ENCODE measurements at regions not wholly inside any gene's neighbourhood (a gene's known extent, or its start where the extent isn't known, plus 50 kb on each side); places are given as distances from the start of the nearest gene placed in this dataset.

- TF ChIP-seq GATA3 (IDR thresholded peaks at IDR 0.05; ENCODE audit: low read depth, low read length) (no peak), GATA2 (IDR thresholded peaks at IDR 0.05; ENCODE audit: low read depth, low read length) (no peak)
Measured at GRCh38 chr5:34516686-34517085, 139.4 kb upstream of the RAI14 start.

GRCh38 chr5:34517249-34517648 is 138.9 kb upstream of the RAI14 start:
- TF ChIP-seq GATA2 (IDR thresholded peaks at IDR 0.05; ENCODE audit: low read depth, low read length), result no peak
- TF ChIP-seq GATA3 (IDR thresholded peaks at IDR 0.05; ENCODE audit: low read depth, low read length), result no peak

DNA sequence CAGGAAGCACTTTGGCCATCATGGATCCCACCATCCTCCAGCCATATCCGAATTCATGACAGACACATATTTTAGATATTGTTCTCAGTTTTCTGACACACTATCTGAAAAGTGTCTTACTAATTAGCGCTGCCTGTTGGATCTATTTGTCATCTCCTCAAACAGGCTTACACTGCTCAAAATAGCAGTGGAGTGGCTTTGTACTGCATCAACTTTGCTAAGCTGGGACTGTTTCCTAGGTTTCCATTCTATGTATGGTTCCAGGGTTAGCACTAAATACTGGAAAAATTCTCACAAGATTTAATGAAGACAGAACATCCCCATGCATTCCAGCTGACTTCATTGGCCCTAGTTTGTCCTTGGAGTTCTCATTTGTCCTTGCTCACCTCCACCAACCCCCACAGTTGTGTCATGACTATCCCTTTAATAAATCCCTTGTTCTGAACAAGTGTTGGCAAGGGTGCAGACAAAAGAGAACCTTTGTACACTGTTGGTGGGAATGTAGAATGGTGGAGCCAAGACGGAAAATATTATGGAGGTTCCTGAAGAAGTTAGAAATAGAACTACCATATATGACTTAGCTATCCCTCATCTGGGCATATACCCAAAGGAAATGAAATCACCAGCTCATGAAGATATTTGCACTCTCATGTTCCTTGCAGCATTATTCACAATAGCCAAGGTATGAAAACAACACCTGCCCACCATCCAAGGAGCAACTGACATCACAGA is 136.5 kb upstream of the RAI14 start:
- TF ChIP-seq GATA2 (IDR thresholded peaks at IDR 0.05; ENCODE audit: low read depth, low read length) (no peak), GATA3 (IDR thresholded peaks at IDR 0.05; ENCODE audit: low read depth, low read length) (no peak)

DNA sequence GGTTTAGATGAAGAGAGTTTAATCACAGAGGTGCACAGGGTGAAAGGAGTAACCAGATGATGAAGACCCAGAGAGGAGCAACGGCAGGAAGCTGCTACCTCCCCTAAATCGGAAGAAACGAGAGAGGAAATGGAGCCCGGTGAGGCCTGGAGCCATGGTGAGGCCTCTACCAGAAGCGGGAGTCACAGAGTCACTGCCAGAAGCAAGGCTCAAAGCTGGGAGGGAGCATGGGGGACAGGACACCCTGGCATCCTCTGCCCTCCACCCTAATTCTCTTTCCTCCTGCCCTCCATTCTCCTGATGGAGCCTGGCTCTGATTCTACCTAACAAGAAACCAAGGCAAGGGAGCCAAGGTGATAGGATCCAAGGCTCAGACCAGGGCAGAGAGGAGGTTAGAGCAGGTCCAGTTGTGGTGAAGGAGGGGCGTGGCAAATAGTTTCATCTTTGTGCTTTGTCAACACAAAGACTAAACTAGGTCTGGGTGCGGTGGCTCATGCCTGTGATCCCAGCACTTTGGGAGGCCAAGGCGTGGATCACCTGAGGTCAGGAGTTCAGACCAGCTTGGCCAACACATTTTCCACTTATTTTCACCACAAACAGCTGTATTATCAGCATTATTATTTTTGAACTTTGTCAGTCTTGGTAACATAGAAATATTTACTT is 134.4 kb upstream of the RAI14 start:
- TF ChIP-seq GATA2 (IDR thresholded peaks at IDR 0.05; ENCODE audit: low read depth, low read length), result no peak
- TF ChIP-seq GATA3 (IDR thresholded peaks at IDR 0.05; ENCODE audit: low read depth, low read length), result no peak

- TF ChIP-seq GATA3 (IDR thresholded peaks at IDR 0.05; ENCODE audit: low read depth, low read length), result no peak
- TF ChIP-seq GATA2 (IDR thresholded peaks at IDR 0.05; ENCODE audit: low read depth, low read length), result no peak
Measured at GRCh38 chr5:34522599-34523386, 133.3 kb upstream of the RAI14 start.

GRCh38 chr5:34523387-34523726 is 132.8 kb upstream of the RAI14 start:
- TF ChIP-seq GATA3 (IDR thresholded peaks at IDR 0.05; ENCODE audit: low read depth, low read length) (no peak), GATA2 (IDR thresholded peaks at IDR 0.05; ENCODE audit: low read depth, low read length) (no peak)

GRCh38 chr5:34524123-34524522 is 132.0 kb upstream of the RAI14 start:
- TF ChIP-seq GATA3 (IDR thresholded peaks at IDR 0.05; ENCODE audit: low read depth, low read length) (no peak), GATA2 (IDR thresholded peaks at IDR 0.05; ENCODE audit: low read depth, low read length) (no peak)

DNA sequence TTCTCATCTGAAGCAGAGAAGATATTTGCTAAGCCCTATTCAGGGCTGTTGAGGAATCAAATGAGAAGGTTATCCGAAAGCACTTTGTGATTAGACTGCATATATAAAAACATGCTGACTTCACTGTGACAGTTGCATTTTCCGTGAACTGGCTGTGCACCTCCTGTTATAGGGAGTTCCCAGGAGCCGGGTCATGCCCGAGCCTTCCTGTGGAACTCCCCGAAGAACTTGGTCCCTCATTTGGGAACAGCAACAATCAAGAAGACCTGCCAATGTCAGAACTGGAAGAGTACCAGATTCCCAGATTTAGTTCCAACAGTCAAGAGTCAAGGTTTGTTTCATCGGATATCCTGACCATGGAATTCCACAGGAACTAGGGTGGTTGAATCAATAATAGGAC is 130.4 kb upstream of the RAI14 start:
- TF ChIP-seq GATA3 (IDR thresholded peaks at IDR 0.05; ENCODE audit: low read depth, low read length) (no peak), GATA2 (IDR thresholded peaks at IDR 0.05; ENCODE audit: low read depth, low read length) (no peak)

DNA sequence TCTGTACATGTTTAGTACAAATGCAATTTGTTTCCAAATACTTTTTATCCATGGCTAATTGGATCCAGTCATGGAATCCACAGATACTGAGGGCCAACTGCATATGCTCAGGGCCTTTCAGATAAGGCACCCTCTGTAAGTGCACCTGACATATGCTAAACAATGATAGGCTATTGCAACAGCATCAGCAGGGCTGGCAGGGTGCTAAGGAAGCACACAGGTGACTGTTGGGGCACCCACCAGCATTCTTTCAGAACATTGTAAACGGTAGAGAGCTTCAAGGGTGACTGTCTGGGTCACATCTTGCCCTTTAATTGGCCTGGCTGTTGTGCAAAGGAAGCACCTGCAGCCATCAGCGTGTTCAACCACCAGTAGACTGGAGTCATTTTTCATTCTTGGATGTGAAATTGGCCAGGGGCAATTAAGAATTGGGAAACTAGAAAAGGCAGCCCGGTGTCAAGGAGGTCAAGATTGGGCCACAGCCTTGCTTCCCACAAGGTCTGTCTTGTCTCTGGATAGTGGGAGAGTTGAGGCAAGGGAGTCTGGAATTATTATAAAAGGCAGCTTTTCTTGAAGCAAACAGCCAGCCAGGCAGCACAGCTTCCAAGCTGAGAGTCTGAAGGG is 129.3 kb upstream of the RAI14 start:
- TF ChIP-seq GATA3 (IDR thresholded peaks at IDR 0.05; ENCODE audit: low read depth, low read length), result no peak
- no peak for TF ChIP-seq GATA2 (IDR thresholded peaks at IDR 0.05; ENCODE audit: low read depth, low read length)

DNA sequence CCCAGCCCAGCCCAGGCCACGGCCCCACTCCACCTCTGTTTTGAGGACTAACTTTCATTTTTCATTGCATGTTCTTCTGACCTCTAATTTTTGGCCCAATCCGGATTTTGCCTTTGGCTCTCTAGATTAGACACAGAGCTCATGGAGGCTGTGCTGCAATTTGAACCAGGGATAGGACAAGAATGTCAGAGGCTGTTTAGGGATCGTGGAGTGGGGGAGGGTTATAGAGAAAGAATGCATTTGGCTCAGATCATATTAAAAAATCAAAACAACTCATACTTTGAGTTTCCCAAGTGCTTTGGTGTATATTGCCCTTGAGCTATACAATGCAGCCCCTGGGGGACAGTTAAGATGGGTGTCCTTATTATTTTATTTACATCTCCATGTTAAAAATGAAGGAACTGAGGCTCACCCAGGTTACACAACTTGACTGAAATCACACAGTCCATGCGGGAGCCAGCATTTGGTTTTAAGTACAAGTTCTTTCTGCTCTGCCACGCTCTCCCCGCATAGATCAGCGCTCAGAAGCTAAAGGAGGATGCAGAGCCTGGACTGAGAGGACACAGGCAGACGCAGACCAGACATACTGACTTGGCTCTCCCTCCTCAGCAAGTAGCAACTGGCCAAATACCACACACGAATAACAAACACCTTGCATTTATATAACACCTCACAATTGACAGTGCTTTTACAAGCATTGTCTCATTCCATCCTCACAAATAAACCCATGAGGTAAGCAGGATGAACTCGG is 126.4 kb upstream of the RAI14 start:
- TF ChIP-seq GATA2 (IDR thresholded peaks at IDR 0.05; ENCODE audit: low read depth, low read length) (no peak), GATA3 (IDR thresholded peaks at IDR 0.05; ENCODE audit: low read depth, low read length) (no peak)

DNA sequence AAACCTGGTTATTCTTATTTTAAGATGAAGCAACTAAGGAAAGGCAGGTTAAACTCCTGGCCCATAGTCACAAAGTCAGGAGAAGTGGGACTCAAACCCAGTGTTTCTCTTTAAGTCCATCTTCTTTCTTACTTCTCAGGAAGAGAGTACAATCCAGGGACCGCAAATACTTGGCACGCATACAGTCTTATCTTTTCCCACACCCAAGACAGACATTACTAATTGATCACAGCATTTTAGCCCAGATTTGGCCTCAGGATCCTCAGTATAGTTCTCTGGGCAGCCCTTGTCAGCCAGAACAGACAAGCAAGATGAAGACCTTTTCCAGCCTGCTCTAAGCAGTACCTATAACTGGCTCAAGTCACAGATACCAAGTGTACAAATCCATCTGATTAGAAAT is 125.5 kb upstream of the RAI14 start:
- TF ChIP-seq GATA2 (IDR thresholded peaks at IDR 0.05; ENCODE audit: low read depth, low read length) (no peak), GATA3 (IDR thresholded peaks at IDR 0.05; ENCODE audit: low read depth, low read length) (no peak)

DNA sequence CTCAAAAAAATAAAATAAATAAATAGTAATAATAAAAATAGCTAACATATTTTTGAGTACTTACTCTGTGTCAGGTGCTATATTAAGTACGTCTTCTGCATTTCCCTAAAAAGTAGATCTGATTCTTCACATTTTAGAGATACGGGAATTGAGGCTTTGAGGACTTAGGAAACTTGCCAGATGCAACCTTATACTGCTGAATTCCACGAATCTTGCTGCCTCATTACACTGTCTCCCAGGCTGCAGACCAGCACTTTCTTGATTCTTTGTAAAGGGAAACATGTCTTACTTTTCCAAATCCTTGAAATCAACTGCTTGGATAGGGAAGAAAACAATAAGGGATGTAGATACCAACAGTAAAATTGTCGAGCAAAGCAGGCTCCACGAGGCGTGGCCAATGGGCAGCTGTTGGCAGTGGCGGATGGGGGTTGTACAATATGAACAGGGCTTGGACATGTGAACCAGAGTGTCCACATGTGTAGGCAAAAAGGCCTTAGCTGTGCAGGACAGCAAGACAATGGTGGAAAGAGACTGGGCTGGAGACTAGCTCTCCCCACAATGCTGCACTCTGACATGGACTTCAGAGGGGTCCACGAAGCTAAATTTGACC is 124.3 kb upstream of the RAI14 start:
- no peak for TF ChIP-seq GATA3 (IDR thresholded peaks at IDR 0.05; ENCODE audit: low read depth, low read length)
- no peak for TF ChIP-seq GATA2 (IDR thresholded peaks at IDR 0.05; ENCODE audit: low read depth, low read length)

Measured in SH-SY5Y (cell line).